ENCODE measurements at regions not wholly inside any gene's neighbourhood (a gene's known extent, or its start where the extent isn't known, plus 50 kb on each side); places are given as distances from the start of the nearest gene placed in this dataset.
"Not testable (repeated sequence)": the region's sequence is repeated elsewhere in the genome, so short reads cannot be mapped to it uniquely, and the experiment has no call there.

GRCh38 chr3:10625323-10625722 is 119.9 kb upstream of the ATP2B2 start:
- FAIRE-seq (no peak), DNase-seq (ENCODE audit: low spot score) (no peak)

- FAIRE-seq: no peak
- DNase-seq (ENCODE audit: low spot score): no peak
Observed at GRCh38 chr3:10627884-10628572, 122.6 kb upstream of the ATP2B2 start.

GRCh38 chr3:10628891-10629670 is 123.7 kb upstream of the ATP2B2 start:
- peak; percentile 48 for FAIRE-seq
- DNase-seq (ENCODE audit: low spot score): no peak

GRCh38 chr3:10629671-10630040 is 124.3 kb upstream of the ATP2B2 start:
- FAIRE-seq (no peak), DNase-seq (ENCODE audit: low spot score) (no peak)

GRCh38 chr3:10631224-10631623 is 125.8 kb upstream of the ATP2B2 start:
- FAIRE-seq (no peak), DNase-seq (ENCODE audit: low spot score) (no peak)

GRCh38 chr3:10632125-10632524 is 126.7 kb upstream of the ATP2B2 start:
- no peak for FAIRE-seq
- no peak for DNase-seq (ENCODE audit: low spot score)

- DNase-seq (ENCODE audit: low spot score) (no peak), FAIRE-seq (no peak)
Observed at GRCh38 chr3:10632741-10633140, 127.4 kb upstream of the ATP2B2 start.

GRCh38 chr3:10635446-10636076 is 130.2 kb upstream of the ATP2B2 start:
- DNase-seq (ENCODE audit: low spot score): no peak
- FAIRE-seq: no peak

GRCh38 chr3:10637342-10637741 is 132.0 kb upstream of the ATP2B2 start:
- FAIRE-seq (no peak), DNase-seq (ENCODE audit: low spot score) (no peak)

GRCh38 chr3:10638466-10638865 is 133.1 kb upstream of the ATP2B2 start:
- no peak for FAIRE-seq
- DNase-seq (ENCODE audit: low spot score): no peak

GRCh38 chr3:10641760-10642159 is 136.4 kb upstream of the ATP2B2 start:
- DNase-seq (ENCODE audit: low spot score): no peak
- no peak for FAIRE-seq

GRCh38 chr3:10644189-10644588 is 138.8 kb upstream of the ATP2B2 start:
- no peak for DNase-seq (ENCODE audit: low spot score)
- FAIRE-seq: no peak

- FAIRE-seq: no peak
Observed at GRCh38 chr3:10645800-10646199, 140.4 kb upstream of the ATP2B2 start.

GRCh38 chr3:10646531-10647335 is 141.3 kb upstream of the ATP2B2 start:
- no peak for DNase-seq (ENCODE audit: low spot score)
- FAIRE-seq: no peak

More at GRCh38 chr3:10645800-10646199, 140.4 kb upstream of the ATP2B2 start:
- DNase-seq (ENCODE audit: low spot score): no peak

- no peak for FAIRE-seq
- no peak for DNase-seq (ENCODE audit: low spot score)
Observed at GRCh38 chr3:10647376-10647775, 142.0 kb upstream of the ATP2B2 start.

- FAIRE-seq (no peak), DNase-seq (ENCODE audit: low spot score) (no peak)
Observed at GRCh38 chr3:10648181-10648580, 142.8 kb upstream of the ATP2B2 start.

- not testable (repeated sequence) for FAIRE-seq
Observed at GRCh38 chr3:10649463-10649862, 144.1 kb upstream of the ATP2B2 start.

GRCh38 chr3:10651506-10651905 is 146.1 kb upstream of the ATP2B2 start:
- no peak for FAIRE-seq
- DNase-seq (ENCODE audit: low spot score): no peak

More at GRCh38 chr3:10649463-10649862, 144.1 kb upstream of the ATP2B2 start:
- DNase-seq (ENCODE audit: low spot score): not testable (repeated sequence)

GRCh38 chr3:10653241-10653640 is 147.9 kb upstream of the ATP2B2 start:
- DNase-seq (ENCODE audit: low spot score): no peak
- FAIRE-seq: no peak

- FAIRE-seq: no peak
- no peak for DNase-seq (ENCODE audit: low spot score)
Observed at GRCh38 chr3:10653866-10654611, 148.7 kb upstream of the ATP2B2 start.

GRCh38 chr3:10655105-10655504 is 149.7 kb upstream of the ATP2B2 start:
- no peak for FAIRE-seq
- no peak for DNase-seq (ENCODE audit: low spot score)

Data from urothelium cell line (cell line).